ENCODE measurements at regions not wholly inside any gene's neighbourhood (a gene's known extent, or its start where the extent isn't known, plus 50 kb on each side); places are given as distances from the start of the nearest gene placed in this dataset.
"Not testable (repeated sequence)": the region's sequence is repeated elsewhere in the genome, so short reads cannot be mapped to it uniquely, and the experiment has no call there.

- no peak for DNase-seq (ENCODE audit: low spot score)
Observed at GRCh38 chr13:66152596-66152995, 1077.5 kb downstream of the PCDH9 start.

GRCh38 chr13:66144357-66144756, 1085.8 kb downstream of the PCDH9 start:
- not testable (repeated sequence) for DNase-seq (ENCODE audit: low spot score)

GRCh38 chr13:66139701-66140100, 1090.4 kb downstream of the PCDH9 start:
- no peak for DNase-seq (ENCODE audit: low spot score)

- DNase-seq (ENCODE audit: low spot score) = no peak
Observed at GRCh38 chr13:66139250-66139649, 1090.9 kb downstream of the PCDH9 start.

GRCh38 chr13:66138172-66138811, 1091.8 kb downstream of the PCDH9 start:
- DNase-seq (ENCODE audit: low spot score) = no peak

- no peak for DNase-seq (ENCODE audit: low spot score)
Observed at GRCh38 chr13:66137384-66137783, 1092.8 kb downstream of the PCDH9 start.

GRCh38 chr13:66128692-66129269, 1101.4 kb downstream of the PCDH9 start:
- DNase-seq (ENCODE audit: low spot score) = no peak

- DNase-seq (ENCODE audit: low spot score) = no peak
Observed at GRCh38 chr13:66128201-66128600, 1101.9 kb downstream of the PCDH9 start.

GRCh38 chr13:66117563-66117962, 1112.6 kb downstream of the PCDH9 start:
- DNase-seq (ENCODE audit: low spot score) = no peak

GRCh38 chr13:66113882-66114526, 1116.1 kb downstream of the PCDH9 start:
- no peak for DNase-seq (ENCODE audit: low spot score)

- no peak for DNase-seq (ENCODE audit: low spot score)
Observed at GRCh38 chr13:66111628-66112027, 1118.5 kb downstream of the PCDH9 start.

- no peak for DNase-seq (ENCODE audit: low spot score)
Observed at GRCh38 chr13:66106246-66106645, 1123.9 kb downstream of the PCDH9 start.

- no peak for DNase-seq (ENCODE audit: low spot score)
Observed at GRCh38 chr13:66102864-66103263, 1127.3 kb downstream of the PCDH9 start.

GRCh38 chr13:66099825-66100224, 1130.3 kb downstream of the PCDH9 start:
- DNase-seq (ENCODE audit: low spot score) = no peak

GRCh38 chr13:66098931-66099628, 1131.1 kb downstream of the PCDH9 start:
- DNase-seq (ENCODE audit: low spot score) = no peak

GRCh38 chr13:66089711-66090110, 1140.4 kb downstream of the PCDH9 start:
- DNase-seq (ENCODE audit: low spot score) = no peak

- no peak for DNase-seq (ENCODE audit: low spot score)
Observed at GRCh38 chr13:66087269-66087710, 1142.8 kb downstream of the PCDH9 start.

- no peak for DNase-seq (ENCODE audit: low spot score)
Observed at GRCh38 chr13:66077132-66077689, 1152.9 kb downstream of the PCDH9 start.

GRCh38 chr13:66076417-66076816, 1153.7 kb downstream of the PCDH9 start:
- DNase-seq (ENCODE audit: low spot score) = no peak

- DNase-seq (ENCODE audit: low spot score) = no peak
Observed at GRCh38 chr13:66074018-66074615, 1156.0 kb downstream of the PCDH9 start.

GRCh38 chr13:66072097-66072496, 1158.0 kb downstream of the PCDH9 start:
- not testable (repeated sequence) for DNase-seq (ENCODE audit: low spot score)

GRCh38 chr13:66071608-66072007, 1158.5 kb downstream of the PCDH9 start:
- no peak for DNase-seq (ENCODE audit: low spot score)
